Activated CD8-positive, alpha-beta memory T cell treated with anti-CD3 and anti-CD28 coated beads, Interleukin-2, amount 50 U/mL, for 4 hours (primary cell): ENCODE measurements at regions not wholly inside any gene's neighbourhood (a gene's known extent, or its start where the extent isn't known, plus 50 kb on each side); places are given as distances from the start of the nearest gene placed in this dataset.
"Not testable (repeated sequence)": the region's sequence is repeated elsewhere in the genome, so short reads cannot be mapped to it uniquely, and the experiment has no call there.

Source experiments
- DNase-seq: peaks from one replicate; pipeline ENCODE4 v3.0.0-alpha.2; 2020

- DNase-seq: not testable (repeated sequence)
Observed at GRCh38 chr7:29703830-29704229, 102.5 kb upstream of the WIPF3 start.

- DNase-seq: not testable (repeated sequence)
Observed at GRCh38 chr7:29709002-29709401, 97.3 kb upstream of the WIPF3 start.

- DNase-seq: not testable (repeated sequence)
Observed at GRCh38 chr7:29723127-29723526, 83.2 kb upstream of the WIPF3 start.

- no peak for DNase-seq
Observed at GRCh38 chr7:29723599-29723998, 82.7 kb upstream of the WIPF3 start.

GRCh38 chr7:29729534-29730165 is 76.7 kb upstream of the WIPF3 start:
- DNase-seq: not testable (repeated sequence)

- DNase-seq: no peak
Observed at GRCh38 chr7:29734246-29734731, 72.0 kb upstream of the WIPF3 start.

- not testable (repeated sequence) for DNase-seq
Observed at GRCh38 chr7:29747645-29748245, 58.6 kb upstream of the WIPF3 start.

GRCh38 chr7:29748286-29749099 is 57.8 kb upstream of the WIPF3 start:
- DNase-seq: no peak

- DNase-seq: no peak
Observed at GRCh38 chr7:29749701-29750321, 56.5 kb upstream of the WIPF3 start.

GRCh38 chr7:29750373-29750940 is 55.9 kb upstream of the WIPF3 start:
- DNase-seq: not testable (repeated sequence)

- not testable (repeated sequence) for DNase-seq
Observed at GRCh38 chr7:29751012-29751411, 55.3 kb upstream of the WIPF3 start.

GRCh38 chr7:29754874-29755490 is 51.3 kb upstream of the WIPF3 start:
- DNase-seq: no peak
